GM13977 (cell line): ENCODE measurements at regions not wholly inside any gene's neighbourhood (a gene's known extent, or its start where the extent isn't known, plus 50 kb on each side); places are given as distances from the start of the nearest gene placed in this dataset.
A peak's percentile ranks its signal among the peaks of the same experiment; 100 is the strongest.
"Not testable (repeated sequence)": the region's sequence is repeated elsewhere in the genome, so short reads cannot be mapped to it uniquely, and the experiment has no call there.

Experiments used
- DNase-seq: peaks from one replicate; pipeline ENCODE4 v3.0.0; 2012; ENCODE audit warnings: low spot score
- in situ Hi-C: fragments of 300-500 bp; cut with MboI; formaldehyde crosslinking; loops from one replicate; pipeline ENCODE4 v1.12.0; 2022; ENCODE audit warnings: low sequenced_read_pairs, low pct_unique_long_range_greater_than_20kb, mixed read lengths, inconsistent platforms; ENCODE audit not compliant: unreplicated experiment
- TF ChIP-seq, protein P1 (sequence below): IDR thresholded peaks from 2 replicates; pipeline ENCODE4 v1.5.1; 2012; ENCODE audit warnings: mild to moderate bottlenecking, control low read depth; ENCODE audit not compliant: insufficient read depth; ENCODE audit errors: extremely low read depth, missing control alignments

DNA sequence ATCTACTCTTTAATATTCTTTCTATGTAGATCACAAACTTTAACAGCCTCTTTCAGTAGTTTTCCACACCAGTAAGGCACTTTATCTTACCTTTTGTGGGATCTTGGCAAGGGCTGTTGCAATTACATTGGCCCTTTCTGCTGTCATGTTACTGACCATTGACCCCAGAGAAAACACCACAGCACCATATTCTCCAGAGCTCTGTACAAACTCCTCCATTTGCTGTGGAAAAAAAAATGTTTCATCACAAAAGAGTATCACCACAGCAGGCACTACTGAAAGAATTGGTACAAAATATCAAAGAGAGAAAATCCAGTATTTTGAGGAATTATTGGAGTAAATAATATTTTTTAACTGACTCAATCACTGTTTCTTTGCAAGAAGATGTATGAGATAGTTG lies 62.3 kb upstream of the UGT2A3 start:
- in situ Hi-C loops, DNase-seq: not testable (repeated sequence)

DNA sequence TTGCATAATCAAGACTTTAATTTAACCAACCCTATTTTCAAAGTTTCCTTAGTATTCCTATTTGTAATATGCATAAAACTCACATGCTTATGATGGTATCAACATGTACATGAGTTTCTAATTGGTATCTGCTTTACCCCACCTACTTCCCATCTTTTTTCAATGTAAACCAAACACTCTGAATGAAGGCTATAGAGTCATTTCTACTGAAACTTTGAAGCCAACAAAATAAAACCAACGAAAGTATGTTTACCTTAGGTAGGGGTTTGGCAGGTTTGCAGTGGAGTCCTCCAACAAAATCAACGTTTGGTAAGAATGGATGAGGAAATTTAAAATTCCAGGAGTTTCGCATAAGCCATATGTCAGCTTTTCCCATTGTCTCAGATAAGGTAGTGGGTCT lies 66.4 kb upstream of the UGT2A3 start:
- in situ Hi-C loops, DNase-seq: not testable (repeated sequence)

DNA sequence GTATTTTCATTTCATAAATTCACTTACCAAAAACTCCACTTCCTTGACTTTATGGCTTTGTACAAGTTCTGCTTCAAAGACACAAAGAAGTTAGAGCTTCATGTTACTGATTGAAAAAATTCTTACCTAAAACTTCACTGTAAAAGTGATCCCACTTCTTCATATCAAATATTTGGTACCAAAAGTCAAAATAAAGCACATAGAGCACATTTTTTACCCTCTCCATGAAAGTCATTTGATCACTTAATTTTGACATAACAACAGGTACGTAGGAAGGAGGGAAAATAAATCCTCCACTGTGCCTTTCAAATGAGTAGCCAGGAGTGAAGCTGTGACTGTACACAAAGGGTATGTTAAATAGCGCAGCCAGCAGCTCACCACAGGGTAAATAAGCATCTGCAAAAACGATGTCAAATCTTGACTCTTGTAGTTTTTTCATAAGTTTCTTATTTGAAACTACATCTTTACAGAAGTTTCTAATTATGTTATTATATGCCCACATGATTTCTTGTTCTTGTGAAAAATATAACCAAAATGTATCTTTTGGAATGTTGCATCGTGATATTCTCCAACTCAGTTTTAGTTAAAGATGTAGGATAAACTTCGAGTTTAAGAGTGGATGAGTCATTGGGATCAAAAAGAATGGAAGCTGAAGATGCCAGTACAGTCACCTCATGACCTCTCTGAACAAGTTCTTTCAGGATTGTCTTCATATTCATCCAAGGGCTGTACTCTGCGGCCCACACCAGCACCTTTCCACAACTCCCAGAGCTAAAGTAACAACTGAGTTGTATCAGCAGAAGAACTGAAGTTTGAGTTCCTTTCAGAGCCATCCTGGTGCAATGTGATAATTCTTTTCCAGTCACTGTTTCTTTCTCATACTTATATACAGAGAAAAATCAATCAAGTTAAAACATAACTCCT lies 68.2 kb upstream of the UGT2A3 start:
- DNase-seq, in situ Hi-C loops: not testable (repeated sequence)

DNA sequence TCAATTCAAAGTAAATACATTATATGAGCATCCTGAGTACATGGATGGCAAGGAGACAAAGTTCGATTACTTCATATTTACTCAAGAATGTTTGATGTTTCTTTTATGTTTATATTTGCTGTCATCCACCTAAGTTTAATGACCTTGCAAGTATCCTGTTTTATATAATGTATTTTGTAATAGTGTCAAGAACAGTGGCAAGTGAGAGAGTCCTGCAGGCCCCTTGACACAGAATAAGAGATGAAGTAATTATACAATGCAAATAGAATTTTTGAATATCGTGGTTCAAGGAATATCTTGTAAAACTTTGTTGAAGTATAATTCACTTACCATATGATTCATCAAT lies 68.8 kb upstream of the UGT2A3 start:
- DNase-seq, in situ Hi-C loops: not testable (repeated sequence)

DNA sequence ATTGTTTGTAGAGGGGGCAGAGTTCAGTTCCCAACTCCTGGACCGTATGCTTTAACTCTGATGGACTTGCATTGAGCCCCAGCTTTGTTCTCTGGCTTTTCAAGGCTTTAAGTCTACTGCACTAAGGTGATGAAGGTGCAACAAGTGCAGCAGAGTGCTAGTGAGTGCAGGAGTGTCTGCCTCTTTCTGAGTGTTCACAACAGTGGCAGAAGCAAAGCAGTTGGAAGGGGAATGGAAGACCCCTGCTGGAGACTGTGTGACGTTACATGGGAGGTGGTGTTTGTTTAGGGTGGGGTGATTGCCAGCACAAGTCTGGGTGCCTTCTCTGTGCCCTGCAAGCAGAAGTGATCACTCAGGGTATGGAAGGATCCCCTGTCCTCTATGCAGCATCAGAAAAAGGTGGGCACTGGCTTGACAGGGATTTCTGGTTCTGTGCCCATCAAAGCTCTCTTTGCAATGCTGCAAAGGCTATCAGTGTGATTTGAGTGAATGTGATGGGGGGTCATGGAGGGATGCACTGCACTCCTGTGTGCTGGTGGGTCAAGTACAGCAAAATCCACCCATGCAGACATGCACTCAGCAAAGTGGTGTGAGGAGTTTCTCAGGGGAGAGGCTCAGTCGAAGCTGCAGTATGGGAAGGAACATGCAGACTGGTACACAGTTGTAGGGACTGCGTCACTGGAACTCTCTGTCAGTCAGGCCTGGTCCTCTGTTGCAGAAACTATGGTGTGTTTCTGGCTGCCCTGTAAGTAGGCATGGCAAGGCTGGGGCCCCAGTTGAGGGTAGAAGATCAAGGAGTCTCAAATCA lies 70.9 kb upstream of the UGT2B7 start:
- TF ChIP-seq, protein P1, sequence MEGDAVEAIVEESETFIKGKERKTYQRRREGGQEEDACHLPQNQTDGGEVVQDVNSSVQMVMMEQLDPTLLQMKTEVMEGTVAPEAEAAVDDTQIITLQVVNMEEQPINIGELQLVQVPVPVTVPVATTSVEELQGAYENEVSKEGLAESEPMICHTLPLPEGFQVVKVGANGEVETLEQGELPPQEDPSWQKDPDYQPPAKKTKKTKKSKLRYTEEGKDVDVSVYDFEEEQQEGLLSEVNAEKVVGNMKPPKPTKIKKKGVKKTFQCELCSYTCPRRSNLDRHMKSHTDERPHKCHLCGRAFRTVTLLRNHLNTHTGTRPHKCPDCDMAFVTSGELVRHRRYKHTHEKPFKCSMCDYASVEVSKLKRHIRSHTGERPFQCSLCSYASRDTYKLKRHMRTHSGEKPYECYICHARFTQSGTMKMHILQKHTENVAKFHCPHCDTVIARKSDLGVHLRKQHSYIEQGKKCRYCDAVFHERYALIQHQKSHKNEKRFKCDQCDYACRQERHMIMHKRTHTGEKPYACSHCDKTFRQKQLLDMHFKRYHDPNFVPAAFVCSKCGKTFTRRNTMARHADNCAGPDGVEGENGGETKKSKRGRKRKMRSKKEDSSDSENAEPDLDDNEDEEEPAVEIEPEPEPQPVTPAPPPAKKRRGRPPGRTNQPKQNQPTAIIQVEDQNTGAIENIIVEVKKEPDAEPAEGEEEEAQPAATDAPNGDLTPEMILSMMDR = peak; percentile 40
- DNase-seq = no peak
- in situ Hi-C loops = no loop called here

DNA sequence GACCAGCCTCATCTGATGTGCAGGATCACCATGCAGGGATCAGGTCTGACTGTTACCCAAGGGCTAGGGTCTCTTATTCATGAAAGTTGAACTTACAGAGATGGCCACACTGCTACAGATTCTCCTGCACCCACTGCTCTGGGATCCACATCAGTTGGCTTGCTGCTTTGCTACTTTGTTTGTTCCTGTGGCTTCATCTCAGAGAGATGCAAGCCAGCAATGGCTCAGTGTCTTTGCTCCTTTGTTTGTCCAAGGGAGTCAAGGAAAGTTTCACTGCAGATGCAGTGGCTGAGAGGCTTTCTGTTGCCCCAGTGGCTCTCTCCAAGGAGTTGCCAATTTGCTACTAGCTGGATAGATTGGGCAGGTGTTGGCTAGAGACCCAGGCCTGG lies 70.3 kb upstream of the UGT2B7 start:
- DNase-seq = no peak
- in situ Hi-C loops = no loop called here
- TF ChIP-seq, protein P1 = no peak

DNA sequence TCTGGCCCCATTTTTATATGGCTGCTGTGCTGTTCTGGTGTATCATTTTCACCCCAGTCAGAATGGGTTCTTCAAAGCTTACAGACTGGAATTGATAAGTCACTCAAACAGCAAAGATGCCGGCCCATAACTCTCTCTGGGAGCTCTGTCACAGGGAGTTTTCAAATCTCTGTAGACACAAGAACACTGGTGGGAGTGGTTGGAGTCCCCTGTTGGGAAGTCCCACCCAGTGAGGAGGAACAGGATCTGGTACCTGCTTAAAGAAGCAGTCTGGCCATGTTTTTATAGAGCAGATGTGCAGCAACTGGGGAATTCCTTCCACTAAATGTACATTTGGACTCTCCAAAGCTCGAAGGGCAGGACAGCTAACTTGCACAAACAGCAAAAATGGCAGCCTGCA lies 69.3 kb upstream of the UGT2B7 start:
- TF ChIP-seq, protein P1 = no peak
- in situ Hi-C loops = no loop called here
- no peak for DNase-seq

DNA sequence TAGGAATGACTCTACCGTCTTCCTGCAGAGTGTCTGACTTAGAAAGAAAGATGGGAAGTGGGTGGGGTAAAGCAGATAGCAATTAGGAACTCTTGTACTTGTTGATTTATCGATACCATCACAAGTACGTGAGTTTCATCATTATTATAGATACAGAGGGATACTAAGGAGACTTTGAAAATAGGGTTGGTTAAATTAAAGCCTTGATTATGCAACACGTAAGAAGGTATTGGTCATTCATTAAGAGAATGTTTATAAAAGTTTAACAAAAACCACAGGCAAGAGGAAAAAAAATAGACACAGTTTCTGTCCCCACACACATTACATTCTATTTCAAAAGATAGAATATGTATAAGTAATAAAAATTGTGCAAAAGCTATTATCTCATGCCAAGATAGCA lies 65.9 kb upstream of the UGT2B7 start:
- in situ Hi-C loops = no loop called here
- DNase-seq = no peak
- TF ChIP-seq, protein P1 = no peak
